IPS DF 19.7 (cell line): ENCODE measurements at regions not wholly inside any gene's neighbourhood (a gene's known extent, or its start where the extent isn't known, plus 50 kb on each side); places are given as distances from the start of the nearest gene placed in this dataset.

Experiments
- DNase-seq: peaks from one replicate; pipeline ENCODE4 v3.0.0-alpha.2; 2013; ENCODE audit warnings: low read depth, low spot score

GRCh38 chr9:108512426-108513173 is 343.2 kb downstream of the ACTL7B start:
- no peak for DNase-seq

- no peak for DNase-seq
These were observed 344.5 kb downstream of the ACTL7B start for GRCh38 chr9:108511307-108511706.

GRCh38 chr9:108496846-108497245 is 358.9 kb downstream of the ACTL7B start:
- no peak for DNase-seq

GRCh38 chr9:108489567-108489966 is 366.2 kb downstream of the ACTL7B start:
- no peak for DNase-seq

GRCh38 chr9:108486831-108487230 is 369.0 kb downstream of the ACTL7B start:
- no peak for DNase-seq

- no peak for DNase-seq
These were observed 371.3 kb downstream of the ACTL7B start for GRCh38 chr9:108484468-108484867.

- no peak for DNase-seq
These were observed 372.1 kb downstream of the ACTL7B start for GRCh38 chr9:108483676-108484075.

GRCh38 chr9:108479989-108480652 is 375.7 kb downstream of the ACTL7B start:
- DNase-seq: no peak

GRCh38 chr9:108478431-108479332 is 377.1 kb downstream of the ACTL7B start:
- DNase-seq: no peak

GRCh38 chr9:108477529-108478006 is 378.2 kb downstream of the ACTL7B start:
- no peak for DNase-seq

- DNase-seq: no peak
These were observed 379.2 kb downstream of the ACTL7B start for GRCh38 chr9:108476574-108476973.

- DNase-seq: no peak
These were observed 380.0 kb downstream of the ACTL7B start for GRCh38 chr9:108475813-108476212.

- DNase-seq: no peak
These were observed 381.4 kb downstream of the ACTL7B start for GRCh38 chr9:108474356-108474755.

GRCh38 chr9:108473209-108474112 is 382.3 kb downstream of the ACTL7B start:
- DNase-seq: no peak

- no peak for DNase-seq
These were observed 386.1 kb downstream of the ACTL7B start for GRCh38 chr9:108469654-108470053.

- DNase-seq: peak; percentile 23
These were observed 387.4 kb downstream of the ACTL7B start for GRCh38 chr9:108468364-108468763.

- no peak for DNase-seq
These were observed 388.0 kb downstream of the ACTL7B start for GRCh38 chr9:108467653-108468324.

- no peak for DNase-seq
These were observed 388.6 kb downstream of the ACTL7B start for GRCh38 chr9:108467161-108467560.

GRCh38 chr9:108466304-108466703 is 389.5 kb downstream of the ACTL7B start:
- no peak for DNase-seq

- no peak for DNase-seq
These were observed 391.7 kb downstream of the ACTL7B start for GRCh38 chr9:108463932-108464606.
